Suppressor macrophage (primary cell): ENCODE measurements at regions not wholly inside any gene's neighbourhood (a gene's known extent, or its start where the extent isn't known, plus 50 kb on each side); places are given as distances from the start of the nearest gene placed in this dataset.

Experiments used
- DNase-seq, 4 experiments: peaks; one replicate each; pipeline ENCODE4 v3.0.0-alpha.2; 2020 to 2022

DNA sequence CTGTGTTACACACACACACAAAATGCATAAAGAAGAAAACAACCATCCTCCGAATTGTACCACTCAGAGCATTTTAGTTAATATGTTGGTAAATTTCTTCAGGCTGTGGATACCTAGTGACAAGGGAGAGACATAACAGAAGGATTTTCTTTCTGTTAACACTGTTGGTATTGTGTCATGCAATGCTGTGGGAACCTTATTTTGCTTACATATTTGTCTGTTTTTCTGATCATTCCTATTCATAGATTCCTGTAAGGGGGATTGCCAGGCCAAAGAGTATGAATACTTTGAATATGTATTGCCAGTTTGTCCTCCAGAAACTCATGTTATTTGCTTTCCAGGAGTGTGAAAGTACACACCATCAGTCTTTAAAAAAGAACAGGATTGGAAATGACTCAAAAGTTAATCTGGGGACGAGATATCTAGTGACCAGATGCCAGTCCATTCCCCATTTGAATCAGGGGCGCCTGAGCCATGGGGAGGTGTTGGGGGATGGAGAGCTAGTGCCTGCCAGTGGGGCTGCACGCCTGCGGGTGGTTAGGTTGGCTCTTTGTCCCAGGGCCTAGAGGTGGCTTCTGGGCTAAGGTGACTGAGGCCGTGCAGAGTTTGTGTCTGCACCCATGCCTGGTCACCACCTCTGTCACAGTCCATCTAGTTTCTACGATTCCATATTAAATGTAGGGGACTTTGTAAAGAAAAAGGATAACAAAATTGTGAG is 142.0 kb downstream of the PTPN20 start:
- no peak for DNase-seq

GRCh38 chr10:47054974-47055373 is 143.7 kb downstream of the PTPN20 start:
- DNase-seq: no peak

DNA sequence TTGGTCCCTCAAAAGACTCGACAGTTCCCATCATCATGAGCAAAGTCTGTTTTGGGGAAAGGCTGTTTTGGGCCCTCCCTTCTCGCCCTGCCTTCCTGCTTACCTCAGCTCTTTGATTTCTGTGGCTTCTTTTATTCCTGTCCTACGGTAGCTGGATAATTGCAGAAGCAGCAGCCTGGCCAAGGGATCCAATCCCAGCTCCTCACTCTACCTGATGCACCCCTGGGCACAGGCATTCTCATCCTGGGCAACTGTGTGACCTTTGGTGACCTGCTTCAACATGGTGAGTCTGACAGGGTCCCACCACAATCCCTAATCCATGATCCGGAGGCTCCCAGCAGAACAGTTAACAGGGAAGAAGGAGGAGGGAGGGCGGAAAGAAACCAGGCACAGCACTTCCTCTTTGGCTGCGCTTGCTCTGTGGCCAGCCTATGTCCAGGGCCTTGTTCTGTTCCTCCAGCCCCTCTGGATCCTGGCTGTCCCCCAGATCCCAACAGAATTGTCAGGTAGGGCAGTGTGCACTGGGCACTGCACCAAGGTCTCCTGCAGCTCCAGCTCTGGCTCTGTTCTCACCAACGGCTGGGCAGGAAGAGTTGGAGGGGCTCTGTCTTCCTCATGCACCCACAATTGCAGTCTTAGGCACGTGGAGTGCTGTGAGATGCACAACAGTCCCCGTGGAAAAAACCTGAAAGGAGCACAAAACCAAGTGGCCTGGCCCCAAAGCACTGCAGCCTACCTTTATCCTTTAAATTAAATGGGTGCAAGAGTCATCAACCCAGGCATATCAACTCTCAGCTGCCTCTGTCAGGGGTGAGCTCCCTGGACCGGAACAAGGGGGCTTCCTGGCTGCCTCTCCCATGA is 144.4 kb downstream of the PTPN20 start:
- peak; percentile 13 to 54 (median 46) for DNase-seq

DNA sequence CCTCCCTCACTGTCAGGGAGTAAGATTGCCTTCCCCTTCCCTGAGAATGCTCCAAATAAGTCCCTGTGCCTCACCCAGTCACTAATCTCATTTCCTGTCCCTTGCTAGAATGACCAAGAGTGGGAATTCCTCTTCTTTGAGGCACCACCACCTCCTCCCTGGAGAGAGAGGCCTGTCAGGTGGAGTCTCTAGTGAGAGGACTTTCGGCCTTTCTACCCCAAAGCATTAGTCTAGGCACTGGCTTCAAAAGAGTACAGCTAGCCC is 145.0 kb downstream of the PTPN20 start:
- no peak for DNase-seq

GRCh38 chr10:47057471-47057870 is 146.2 kb downstream of the PTPN20 start:
- no peak for DNase-seq

DNA sequence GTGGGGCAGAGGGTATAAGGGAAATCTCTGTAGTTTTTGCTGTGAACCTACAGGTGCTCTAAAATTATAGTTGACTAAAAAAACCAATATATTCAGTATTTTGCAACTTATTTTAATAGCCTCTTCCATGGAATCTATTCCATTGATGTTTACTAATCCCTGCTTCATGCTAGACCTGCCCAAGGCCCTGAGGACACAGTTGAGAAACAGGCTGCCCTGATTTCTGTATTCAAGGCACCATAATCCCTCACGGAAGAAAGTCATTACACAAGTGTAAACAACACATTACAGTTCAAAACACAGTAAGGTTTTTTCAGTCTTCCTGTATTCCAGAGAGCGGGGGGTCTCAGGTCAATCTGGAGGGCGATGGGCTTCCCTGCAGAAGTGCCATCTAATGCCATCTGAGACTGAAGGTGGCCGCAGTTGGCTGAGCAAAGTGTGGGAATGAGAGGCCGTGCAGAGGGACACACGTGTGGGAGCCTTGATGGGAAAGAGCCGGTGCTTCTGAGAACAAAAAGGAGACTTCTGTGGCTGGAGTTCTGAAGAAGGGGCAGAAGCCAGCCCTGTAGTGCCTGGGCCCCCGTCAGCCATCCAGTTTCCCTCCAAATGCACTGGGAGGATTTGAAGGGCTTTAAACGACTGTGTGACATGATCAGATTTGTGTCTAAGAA is 146.9 kb downstream of the PTPN20 start:
- DNase-seq: no peak

DNA sequence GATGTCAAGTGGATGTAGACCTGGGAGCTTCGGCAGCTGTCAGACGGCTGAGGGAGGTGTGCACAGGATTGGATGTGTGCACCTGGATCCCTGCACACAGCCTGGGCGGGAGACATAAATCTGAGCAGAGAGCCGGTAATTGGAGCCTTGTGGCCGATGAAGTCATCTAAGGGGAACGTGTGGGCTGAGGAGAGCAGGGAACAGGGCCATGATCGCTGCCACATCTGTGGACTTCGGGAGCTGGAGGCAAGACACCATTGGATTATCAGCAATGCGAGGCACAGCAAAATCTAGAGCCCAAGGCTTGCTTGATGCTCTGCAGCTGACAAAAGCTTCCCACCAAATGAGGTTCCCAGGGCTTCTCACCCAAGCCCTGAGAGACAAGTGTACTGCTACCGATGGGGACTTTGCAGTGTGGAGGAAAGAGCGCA is 147.7 kb downstream of the PTPN20 start:
- no peak for DNase-seq

DNA sequence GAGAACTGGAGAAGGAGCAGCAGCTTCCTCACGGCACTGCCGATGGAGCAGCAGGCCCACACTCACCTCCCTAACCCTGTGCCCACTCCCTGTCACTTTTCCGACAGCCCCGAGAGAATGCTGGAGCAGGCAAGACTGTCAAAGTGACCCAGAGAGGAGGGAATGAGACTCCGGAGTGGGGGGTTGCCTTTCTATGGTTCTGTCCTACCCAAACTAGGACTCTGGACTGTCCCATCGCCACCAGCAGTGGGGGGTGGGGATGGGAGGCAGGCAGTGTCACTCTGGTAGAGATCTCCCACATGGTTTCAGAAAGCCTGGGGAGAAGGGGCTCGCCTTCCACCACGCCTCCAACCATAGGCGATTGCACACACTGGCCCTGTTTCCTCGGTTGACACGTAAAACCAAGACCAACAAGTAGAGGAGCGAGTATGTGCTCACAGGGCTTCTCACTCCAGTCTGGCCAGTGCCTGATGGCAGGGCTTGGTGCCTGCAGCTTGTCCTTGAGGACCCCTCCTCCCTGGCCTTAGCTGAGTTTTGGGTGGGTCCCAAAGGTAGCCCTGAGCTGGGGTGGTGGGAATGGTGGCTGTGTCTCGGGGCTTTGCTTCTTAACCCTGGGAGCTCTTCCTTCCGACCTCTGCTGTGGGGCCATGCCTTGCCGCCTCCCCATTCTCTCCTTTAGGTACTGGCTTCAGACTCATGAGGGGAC is 148.5 kb downstream of the PTPN20 start:
- no peak for DNase-seq

DNA sequence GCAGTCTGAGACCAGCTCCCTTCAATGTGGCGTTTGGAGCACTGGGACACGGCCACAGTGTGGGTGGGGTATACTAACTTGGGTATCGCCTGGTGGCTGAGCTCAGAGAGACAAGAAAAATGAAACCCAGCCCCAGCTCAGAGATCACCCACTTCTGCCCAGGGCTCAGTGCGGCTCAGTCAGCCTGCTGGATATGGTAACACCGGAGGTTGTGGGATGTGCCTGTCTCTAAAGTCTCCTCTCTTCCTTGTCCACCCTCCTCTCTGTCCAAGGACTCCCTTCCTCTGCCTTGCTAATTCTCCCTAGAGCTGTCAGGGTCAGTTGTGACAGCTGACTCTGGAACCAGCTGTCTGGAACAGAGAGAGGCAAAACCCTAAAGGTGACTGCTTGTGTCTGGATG is 149.1 kb downstream of the PTPN20 start:
- DNase-seq: no peak

DNA sequence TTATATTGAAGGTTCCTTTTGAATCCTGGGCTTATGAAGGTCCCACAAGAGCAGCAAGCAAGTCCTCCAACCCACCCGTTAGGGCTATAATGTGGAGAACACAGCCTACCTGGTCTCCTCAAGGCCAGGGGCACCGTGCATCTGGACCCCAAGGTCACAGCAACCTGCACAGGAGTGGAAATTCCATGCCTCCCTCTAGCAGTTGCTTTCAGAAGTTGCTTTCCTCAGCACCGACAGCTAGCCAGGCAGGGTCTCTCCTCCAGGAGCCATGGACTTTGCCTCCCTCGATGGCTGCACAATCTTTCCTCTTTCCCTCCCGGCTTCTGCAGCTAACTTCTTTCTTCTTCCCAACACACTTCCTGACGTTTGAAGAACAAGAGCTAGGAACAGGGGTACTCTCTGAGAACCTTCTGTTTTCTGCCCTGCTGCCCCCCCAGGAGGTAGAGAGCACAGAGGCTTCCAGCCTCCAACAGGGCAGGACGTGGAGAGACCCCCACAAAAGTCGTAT is 149.8 kb downstream of the PTPN20 start:
- DNase-seq: no peak

DNA sequence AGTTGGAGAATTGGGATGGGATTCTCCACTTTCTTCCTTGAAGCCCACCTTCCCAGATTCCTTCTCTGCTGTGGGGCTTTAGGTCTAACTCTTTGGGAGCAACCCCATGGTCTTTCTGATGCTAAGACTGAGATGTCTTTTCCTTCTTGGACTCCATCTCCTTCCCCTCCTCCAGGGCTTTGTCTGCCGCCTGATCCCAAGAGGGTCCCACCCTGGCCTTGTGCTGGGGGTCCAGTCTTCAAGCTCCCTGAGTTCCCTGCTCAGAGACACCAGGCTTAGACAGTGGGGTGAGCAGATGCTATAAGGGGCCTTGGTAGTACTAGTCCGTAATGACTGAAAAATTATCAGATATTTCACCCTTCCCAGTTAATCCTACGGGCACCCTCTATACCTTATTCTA is 150.5 kb downstream of the PTPN20 start:
- DNase-seq: no peak

- peak; percentile 4 to 57 (median 38) for DNase-seq
These were observed 151.4 kb downstream of the PTPN20 start for GRCh38 chr10:47062441-47063200.

GRCh38 chr10:47063858-47064257 is 152.6 kb downstream of the PTPN20 start:
- DNase-seq: no peak

DNA sequence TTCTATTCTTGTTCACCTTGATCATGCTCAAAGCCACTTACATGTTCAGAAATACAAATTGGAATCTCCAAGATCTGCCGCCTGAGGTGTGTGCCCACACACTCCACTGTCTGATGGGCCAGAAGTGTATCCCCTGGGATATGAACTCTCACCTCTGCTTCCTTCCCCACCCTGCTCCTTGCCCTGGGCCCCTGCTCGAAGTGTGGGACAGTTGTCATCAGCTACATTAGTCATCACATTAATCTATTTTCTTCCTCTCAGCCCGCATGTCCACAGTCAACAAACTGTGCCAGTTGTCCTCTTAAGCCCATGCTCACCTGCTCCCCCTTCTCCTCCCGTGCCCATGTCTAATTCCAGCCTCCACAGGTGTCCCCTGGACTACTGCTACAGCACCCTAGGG is 154.7 kb downstream of the PTPN20 start:
- DNase-seq: no peak

GRCh38 chr10:47067949-47068940 is 157.0 kb downstream of the PTPN20 start:
- DNase-seq: no peak

DNA sequence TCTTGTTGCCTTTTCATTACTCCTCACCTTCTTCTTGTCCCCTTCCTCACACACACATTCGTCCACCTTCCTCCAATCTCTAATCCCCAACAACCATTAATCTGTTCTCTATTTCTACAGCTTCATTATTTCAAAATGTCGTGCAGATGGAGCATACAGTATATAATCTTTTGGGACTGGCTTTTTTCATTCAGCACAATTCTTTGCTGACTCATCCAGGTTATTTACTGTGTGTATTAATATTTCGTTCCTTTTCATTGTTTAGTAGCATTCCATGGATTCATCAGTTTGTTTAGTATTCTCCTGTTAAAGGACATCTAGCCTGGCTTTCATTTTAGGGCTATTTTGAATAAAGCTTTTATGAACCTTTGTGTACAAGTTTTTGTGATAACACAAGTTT is 159.3 kb downstream of the PTPN20 start:
- no peak for DNase-seq

GRCh38 chr10:47071891-47072290 is 160.7 kb downstream of the PTPN20 start:
- peak; percentile 5 to 34 (median 28) for DNase-seq

- DNase-seq: no peak
These were observed 162.7 kb downstream of the PTPN20 start for GRCh38 chr10:47073967-47074366.

- DNase-seq: peak; percentile 43 to 75 (median 51)
These were observed 165.7 kb downstream of the PTPN20 start for GRCh38 chr10:47076949-47077361.

- no peak for DNase-seq
These were observed 166.2 kb downstream of the PTPN20 start for GRCh38 chr10:47077386-47077785.

DNA sequence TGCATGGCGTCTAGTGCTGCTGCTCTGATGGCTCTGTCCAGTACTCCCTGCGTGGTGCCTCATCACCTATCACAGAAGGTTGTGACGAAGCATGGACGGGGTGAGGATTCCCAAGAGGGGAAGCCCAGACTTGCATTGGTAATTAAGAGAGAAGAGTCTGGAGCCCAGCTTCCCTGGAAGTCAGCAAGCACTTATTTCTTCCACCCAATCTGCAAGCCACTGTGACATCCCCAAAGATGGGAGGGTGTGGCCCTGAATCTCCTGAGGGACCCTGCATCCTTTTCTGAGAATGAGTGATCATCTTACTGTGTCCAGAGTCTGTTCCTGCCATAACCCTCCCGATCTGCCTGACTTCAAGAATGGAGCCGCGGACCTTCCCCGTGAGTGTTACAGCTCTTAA is 166.7 kb downstream of the PTPN20 start:
- no peak for DNase-seq
